ENCODE measurements at regions not wholly inside any gene's neighbourhood (a gene's known extent, or its start where the extent isn't known, plus 50 kb on each side); places are given as distances from the start of the nearest gene placed in this dataset.

GRCh38 chr20:9981829-9982228 is 53.0 kb upstream of the ANKEF1 start:
- Mint-ChIP-seq H3K4me1 (ENCODE audit: low read depth) (no peaks in the 10 kb centered on the region), H3K36me3 (ENCODE audit: low read depth) (no peaks in the 10 kb centered on the region), H3K9me3 (no peaks in the 10 kb centered on the region), H3K4me3 (no peak overlapping the region), H3K27ac (no peak overlapping the region), H3K27me3 (peaks cover 4% of the 10 kb centered on the region)
- no peaks in the 10 kb centered on the region for H3K27me3 ChIP-seq (ENCODE audit: control insufficient read depth in 1 of 2, insufficient read depth in 2 of 2, low read length in 2 of 2)
- H3K4me1 ChIP-seq (ENCODE audit: insufficient read depth, low read length), result no peaks in the 10 kb centered on the region
- no peaks in the 10 kb centered on the region for H3K36me3 ChIP-seq (ENCODE audit: insufficient read depth, low read length)
- TF ChIP-seq CTCF (IDR thresholded peaks at IDR 0.05), result no peak
- H3K9me3 ChIP-seq (ENCODE audit: control insufficient read depth in 1 of 2, insufficient read depth in 1 of 2, low read length in 2 of 2), result no peaks in the 10 kb centered on the region
- ATAC-seq (ENCODE audit: poor library complexity) (no peak), DNase-seq (no peak)
- no peak overlapping the region for H3K27ac ChIP-seq (ENCODE audit: low read depth in 1 of 2, low read length in 2 of 2)
- ChIA-PET CTCF (interaction anchor here (1.3 to 1.7 kb wide), 2 partner anchors 109 to 446 kb away, joined by 3 to 6 read pairs; no protein-coding TSS in a partner anchor), POLR2A (no interaction called here)
- H3K4me3 ChIP-seq (ENCODE audit: low read length), result no peak overlapping the region
- intact Hi-C loops (cut with DNase I, micrococcal nuclease), result loop anchor here in 1 of 2 experiments (5.0 kb wide), 1 partner anchor 555 kb away; no protein-coding TSS in a partner anchor

- peak in 9 of 14 experiments; percentile 4 to 80 (median 23) for DNase-seq
- Histone ChIP-seq H3K36me3 (ENCODE audit: insufficient read depth, low read length) (no peaks in the 10 kb centered on the region), H3K4me1 (ENCODE audit: insufficient read depth, low read length) (no peaks in the 10 kb centered on the region), H3K4me3 (ENCODE audit: low read length) (no peak overlapping the region), H3K9me3 (ENCODE audit: control insufficient read depth in 1 of 2, insufficient read depth in 1 of 2, low read length in 2 of 2) (no peaks in the 10 kb centered on the region), H3K27ac (ENCODE audit: low read depth in 1 of 2, low read length in 2 of 2) (no peak overlapping the region), H3K27me3 (ENCODE audit: control insufficient read depth in 1 of 2, insufficient read depth in 2 of 2, low read length in 2 of 2) (no peaks in the 10 kb centered on the region)
- no peaks in the 10 kb centered on the region for H3K4me1 Mint-ChIP-seq (ENCODE audit: low read depth)
- no peak overlapping the region for H3K4me3 Mint-ChIP-seq
- POLR2A ChIA-PET, result interaction anchor here (0.7 to 0.9 kb wide), 2 partner anchors 86 to 112 kb away, joined by 3 read pairs; no protein-coding TSS in a partner anchor
- peaks cover 3% of the 10 kb centered on the region for H3K27me3 Mint-ChIP-seq
- no peaks in the 10 kb centered on the region for H3K9me3 Mint-ChIP-seq
- CTCF ChIA-PET, result interaction anchor here (0.6 to 2.5 kb wide), 8 partner anchors 53 to 697 kb away, joined by 3 to 24 read pairs (median 4); partner anchors contain the start of gene MKKS
- H3K27ac Mint-ChIP-seq, result no peak overlapping the region
- peak; percentile 76 for TF ChIP-seq CTCF (IDR thresholded peaks at IDR 0.05)
- intact Hi-C loops (cut with DNase I, micrococcal nuclease), result loop anchor here (1.0 to 5.0 kb wide), 4 partner anchors 112 to 1564 kb away; no protein-coding TSS in a partner anchor
- H3K36me3 Mint-ChIP-seq (ENCODE audit: low read depth), result no peaks in the 10 kb centered on the region
- ATAC-seq (ENCODE audit: poor library complexity), result peak; percentile 87
These were observed 56.3 kb upstream of the ANKEF1 start for GRCh38 chr20:9978397-9979004.

- no peak overlapping the region for H3K4me3 ChIP-seq (ENCODE audit: low read length)
- ATAC-seq (ENCODE audit: poor library complexity), result no peak
- Mint-ChIP-seq H3K27me3 (peaks cover 3% of the 10 kb centered on the region), H3K4me1 (ENCODE audit: low read depth) (no peaks in the 10 kb centered on the region), H3K9me3 (no peaks in the 10 kb centered on the region), H3K36me3 (ENCODE audit: low read depth) (no peaks in the 10 kb centered on the region), H3K4me3 (no peak overlapping the region), H3K27ac (no peak overlapping the region)
- H3K36me3 ChIP-seq (ENCODE audit: insufficient read depth, low read length), result no peaks in the 10 kb centered on the region
- CTCF ChIA-PET, result interaction anchor here (0.6 to 2.5 kb wide), 7 partner anchors 54 to 698 kb away, joined by 3 to 24 read pairs (median 3); partner anchors contain the start of gene MKKS
- POLR2A ChIA-PET, result interaction anchor here (0.7 to 0.9 kb wide), 2 partner anchors 86 to 113 kb away, joined by 3 read pairs; no protein-coding TSS in a partner anchor
- intact Hi-C loops (cut with DNase I, micrococcal nuclease), result loop anchor here (1.0 to 5.0 kb wide), 4 partner anchors 113 to 1565 kb away; no protein-coding TSS in a partner anchor
- no peaks in the 10 kb centered on the region for H3K27me3 ChIP-seq (ENCODE audit: control insufficient read depth in 1 of 2, insufficient read depth in 2 of 2, low read length in 2 of 2)
- H3K4me1 ChIP-seq (ENCODE audit: insufficient read depth, low read length), result no peaks in the 10 kb centered on the region
- DNase-seq, result no peak
- no peak for TF ChIP-seq CTCF (IDR thresholded peaks at IDR 0.05)
- no peak overlapping the region for H3K27ac ChIP-seq (ENCODE audit: low read depth in 1 of 2, low read length in 2 of 2)
- no peaks in the 10 kb centered on the region for H3K9me3 ChIP-seq (ENCODE audit: control insufficient read depth in 1 of 2, insufficient read depth in 1 of 2, low read length in 2 of 2)
These were observed 57.2 kb upstream of the ANKEF1 start for GRCh38 chr20:9977629-9978028.
